Small intestine (tissue), 7 donors: ENCODE measurements at regions not wholly inside any gene's neighbourhood (a gene's known extent, or its start where the extent isn't known, plus 50 kb on each side); places are given as distances from the start of the nearest gene placed in this dataset.
"Not testable (repeated sequence)": the region's sequence is repeated elsewhere in the genome, so short reads cannot be mapped to it uniquely, and the experiment has no call there.

Source experiments
- DNase-seq, 2 donors: peaks; one replicate each; pipeline versions ENCODE4 v3.0.0 to v3.0.0-alpha.2; 2013
- FAIRE-seq: peaks from 2 replicates; lab custom pipeline; 2012; peaks lifted over from hg19 to GRCh38; lab: Jason Lieb, UNC
- H3K27ac ChIP-seq, 3 donors: one replicate each; pipeline ENCODE4 v1.5.1; 2013; ENCODE audit warnings: low read length in 2 of 3, mild to moderate bottlenecking in 2 of 3, control low read depth in 1 of 3, inconsistent platforms in 1 of 3, low read depth in 1 of 3, moderate library complexity in 1 of 3
- H3K27me3 ChIP-seq, 3 donors: one replicate each; pipeline ENCODE4 v1.6.1; 2013; ENCODE audit warnings: low read length in 3 of 3, inconsistent platforms in 1 of 3; ENCODE audit not compliant: control insufficient read depth in 3 of 3, insufficient read depth in 3 of 3
- H3K36me3 ChIP-seq, 3 donors: one replicate each; pipeline ENCODE4 v1.6.1; 2013; ENCODE audit warnings: low read length in 3 of 3, inconsistent platforms in 1 of 3, low read depth in 1 of 3, mild to moderate bottlenecking in 1 of 3, moderate library complexity in 1 of 3; ENCODE audit not compliant: control insufficient read depth in 3 of 3, insufficient read depth in 2 of 3
- H3K4me1 ChIP-seq, 3 donors: one replicate each; pipeline ENCODE4 v1.6.1; 2013; ENCODE audit warnings: low read length in 2 of 3, inconsistent platforms in 1 of 3, low read depth in 1 of 3, mild to moderate bottlenecking in 1 of 3, moderate library complexity in 1 of 3; ENCODE audit not compliant: control insufficient read depth in 3 of 3, insufficient read depth in 2 of 3
- H3K4me3 ChIP-seq, 3 donors: one replicate each; pipeline ENCODE4 v1.5.1; 2013; ENCODE audit warnings: low read length in 3 of 3, control low read depth in 1 of 3, inconsistent platforms in 1 of 3, low read depth in 1 of 3, mild to moderate bottlenecking in 1 of 3, moderate library complexity in 1 of 3
- H3K9me3 ChIP-seq, 2 donors: one replicate each; pipeline ENCODE4 v1.6.1; 2013; ENCODE audit warnings: low read depth in 1 of 2, low read length in 1 of 2; ENCODE audit not compliant: control insufficient read depth in 2 of 2, insufficient read depth in 1 of 2
- WGBS, 3 donors: extraction: QIAGEN DNeasy Blood & Tissue Kit; methylation state at CpG; one replicate each; pipeline ENCODE4 v1.1.7; 2013; 5-methylcytosine and 5-hydroxymethylcytosine counted together
- donor health status: healthy with polysubstance abuse.
- donor health status: control.
- donor health status: control.
- donor health status: Bipolar disorder and iron deficiency.
- donor health status: healthy.

- FAIRE-seq, H3K36me3 ChIP-seq, H3K4me3 ChIP-seq, DNase-seq, H3K9me3 ChIP-seq, H3K27ac ChIP-seq, H3K27me3 ChIP-seq, H3K4me1 ChIP-seq: not testable (repeated sequence)
- 75 to 82% (median 78%) methylated on average over 20 of the region's 20 CpGs for WGBS, 3 donors
These were observed 114.4 kb upstream of the ZNF469 start for GRCh38 chr16:88268186-88268970.

- WGBS, 3 donors = 74 to 80% (median 76%) methylated on average over 10 of the region's 10 CpGs
- not testable (repeated sequence) for H3K4me3 ChIP-seq, FAIRE-seq, H3K9me3 ChIP-seq, DNase-seq, H3K4me1 ChIP-seq, H3K27ac ChIP-seq, H3K36me3 ChIP-seq, H3K27me3 ChIP-seq
These were observed 112.5 kb upstream of the ZNF469 start for GRCh38 chr16:88270171-88270790.

- not testable (repeated sequence) for H3K4me3 ChIP-seq, H3K4me1 ChIP-seq, H3K36me3 ChIP-seq, DNase-seq, H3K27me3 ChIP-seq, H3K9me3 ChIP-seq, H3K27ac ChIP-seq, FAIRE-seq
- 73 to 89% (median 85%) methylated on average over 10 to 11 of the region's 11 CpGs for WGBS, 3 donors
These were observed 111.5 kb upstream of the ZNF469 start for GRCh38 chr16:88271296-88271695.

DNA sequence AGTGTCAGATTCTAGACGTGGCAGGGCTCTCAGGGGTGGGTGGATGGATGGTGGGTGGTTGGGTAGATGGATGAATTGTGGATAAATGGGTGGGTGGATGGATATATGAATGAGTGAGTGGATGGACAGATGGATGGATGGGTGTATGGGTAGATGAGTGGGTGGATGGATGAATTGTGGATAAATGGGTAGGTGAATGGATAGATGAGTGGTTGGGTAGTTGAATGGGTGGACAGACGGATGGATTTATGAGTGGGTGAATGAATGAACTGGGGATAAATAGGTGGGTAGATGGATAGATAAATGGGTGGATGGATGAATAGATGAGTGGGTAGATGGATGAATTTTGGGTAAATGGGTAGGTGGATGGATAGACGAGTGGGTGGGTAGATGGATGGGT, 111.0 kb upstream of the ZNF469 start:
- not testable (repeated sequence) for DNase-seq, H3K36me3 ChIP-seq, H3K27me3 ChIP-seq, H3K27ac ChIP-seq, FAIRE-seq, H3K4me1 ChIP-seq, H3K4me3 ChIP-seq, H3K9me3 ChIP-seq
- WGBS, 3 donors = 72 to 76% (median 74%) methylated on average over 2 to 3 of the region's 3 CpGs

- WGBS, 3 donors = 89 to 91% (median 89%) methylated on average over 12 of the region's 12 CpGs
- not testable (repeated sequence) for H3K9me3 ChIP-seq, DNase-seq, H3K27me3 ChIP-seq, H3K36me3 ChIP-seq, H3K4me3 ChIP-seq, H3K4me1 ChIP-seq, H3K27ac ChIP-seq, FAIRE-seq
These were observed 110.3 kb upstream of the ZNF469 start for GRCh38 chr16:88272437-88272836.

DNA sequence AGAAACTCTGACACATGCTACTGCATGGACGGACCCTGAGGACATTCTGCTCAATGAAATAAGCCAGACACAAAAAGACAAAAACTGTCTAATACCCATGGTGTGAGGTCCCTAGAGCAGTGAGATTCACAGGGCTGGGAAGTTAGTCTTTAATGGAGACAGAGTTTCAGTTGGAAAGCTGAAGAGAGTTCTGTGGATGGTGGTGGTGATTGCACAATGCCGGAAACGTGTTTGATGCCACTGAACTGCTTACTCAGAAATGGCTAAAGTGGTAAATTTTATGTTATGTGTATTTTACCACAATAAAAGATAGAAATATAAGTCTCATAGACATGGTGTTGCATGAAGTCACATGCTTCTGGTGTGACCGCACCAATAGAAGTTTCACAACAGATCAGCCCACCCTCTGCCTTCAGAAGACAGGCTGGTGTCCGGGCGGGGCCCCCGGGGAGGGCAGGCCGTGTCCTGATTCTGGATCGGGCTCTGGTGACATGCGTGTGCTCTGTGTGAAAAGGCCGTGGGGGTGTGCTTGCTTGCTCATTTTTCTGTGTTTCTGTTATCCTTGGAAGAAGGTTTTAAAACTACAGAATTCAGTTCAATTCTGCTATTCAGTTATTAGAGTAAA, 108.5 kb upstream of the ZNF469 start:
- not testable (repeated sequence) for H3K36me3 ChIP-seq, FAIRE-seq, H3K4me3 ChIP-seq, H3K9me3 ChIP-seq, H3K4me1 ChIP-seq, H3K27ac ChIP-seq, H3K27me3 ChIP-seq, DNase-seq
- 78 to 84% (median 81%) methylated on average over 11 of the region's 11 CpGs for WGBS, 3 donors

DNA sequence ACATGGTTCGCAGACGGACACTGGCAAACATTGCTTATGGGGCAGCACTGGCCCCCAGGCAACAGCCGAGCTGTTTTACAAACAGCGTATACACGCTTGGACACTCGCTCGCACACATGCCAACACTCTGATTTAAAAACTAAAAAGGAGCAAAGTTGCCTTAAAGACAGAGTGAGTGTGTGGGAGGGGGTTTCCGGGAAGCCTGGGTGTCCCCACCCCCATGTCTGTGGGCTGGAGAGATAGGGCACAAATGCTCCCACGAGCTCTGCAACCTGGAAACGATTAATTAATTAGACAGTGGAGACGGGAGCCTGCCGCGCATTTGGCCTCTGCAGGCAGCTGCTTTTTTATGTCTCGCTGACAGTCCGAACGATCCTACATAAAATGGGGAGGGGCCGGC, 107.9 kb upstream of the ZNF469 start:
- Histone ChIP-seq H3K4me3 (no peak overlapping the region), H3K27me3 (no peaks in the 10 kb centered on the region), H3K9me3 (peaks cover 0 to 9% of the 10 kb centered on the region in 2 donors), H3K4me1 (no peaks in the 10 kb centered on the region), H3K36me3 (no peaks in the 10 kb centered on the region), H3K27ac (no peak overlapping the region)
- FAIRE-seq = no peak
- 54 to 59% (median 57%) methylated on average over 17 of the region's 17 CpGs for WGBS, 3 donors
- DNase-seq = no peak

DNA sequence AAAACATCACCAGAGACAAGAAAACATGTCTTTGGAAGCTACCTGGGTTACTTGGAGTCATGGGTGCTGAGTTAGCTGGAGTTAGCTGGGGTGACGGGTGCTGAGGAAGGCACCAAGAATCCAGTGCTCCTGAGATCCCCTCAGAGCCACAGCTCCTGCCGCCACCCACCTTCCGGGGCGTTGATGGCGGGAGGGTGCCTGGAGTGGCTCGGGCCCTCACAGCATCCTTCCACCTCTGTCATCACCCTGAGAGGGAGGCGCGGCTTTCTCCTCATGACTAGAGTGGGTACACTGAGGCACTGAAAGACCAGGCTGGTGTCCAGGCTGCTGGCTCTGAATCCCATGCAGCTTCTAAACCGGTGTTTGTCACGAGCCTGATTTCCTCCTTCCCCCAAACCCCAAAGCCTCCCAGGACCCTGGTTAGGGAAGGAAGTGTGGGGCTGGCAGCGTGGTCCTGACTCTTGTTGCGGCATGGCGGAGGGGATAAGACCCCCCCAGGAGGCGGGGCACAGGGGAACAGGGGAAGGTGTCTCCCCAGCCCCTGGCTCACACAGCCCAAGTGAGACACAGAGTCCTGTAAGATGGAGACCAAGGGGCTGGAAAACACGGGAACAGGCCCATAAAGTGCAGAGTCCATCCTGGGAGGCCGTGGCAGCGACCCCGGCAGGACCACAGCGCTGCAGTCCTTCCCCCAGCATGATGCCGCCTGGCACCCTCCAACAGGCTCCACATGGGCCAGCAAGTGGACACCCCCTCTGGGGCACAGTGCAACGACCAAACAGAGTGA, 107.2 kb upstream of the ZNF469 start:
- not testable (repeated sequence) for H3K27ac ChIP-seq, DNase-seq, H3K4me3 ChIP-seq, H3K36me3 ChIP-seq, H3K4me1 ChIP-seq, FAIRE-seq, H3K27me3 ChIP-seq
- WGBS, 3 donors = 74 to 78% (median 75%) methylated on average over 20 to 21 of the region's 21 CpGs
- H3K9me3 ChIP-seq = peaks cover 0 to 15% of the 10 kb centered on the region in 2 donors
